NCI-H1694 (cell line): ENCODE measurements at regions not wholly inside any gene's neighbourhood (a gene's known extent, or its start where the extent isn't known, plus 50 kb on each side); places are given as distances from the start of the nearest gene placed in this dataset.
"Not testable (repeated sequence)": the region's sequence is repeated elsewhere in the genome, so short reads cannot be mapped to it uniquely, and the experiment has no call there.

ENCODE experiments used
- DNase-seq: peaks from one replicate; lab custom pipeline; 2025; lab: John Stamatoyannopoulos, UW

- not testable (repeated sequence) for DNase-seq
These were observed 104.3 kb downstream of the MTPN start for GRCh38 chr7:135872861-135873260.

- no peak for DNase-seq
These were observed 114.2 kb upstream of the FAM180A start for GRCh38 chr7:135862586-135863340.

- no peak for DNase-seq
These were observed 110.9 kb upstream of the FAM180A start for GRCh38 chr7:135859538-135859937.

- no peak for DNase-seq
These were observed 110.2 kb upstream of the FAM180A start for GRCh38 chr7:135858851-135859250.

- no peak for DNase-seq
These were observed 109.8 kb upstream of the FAM180A start for GRCh38 chr7:135858379-135858778.

- DNase-seq = no peak
These were observed 109.1 kb upstream of the FAM180A start for GRCh38 chr7:135857519-135858274.

GRCh38 chr7:135856356-135857144, 107.9 kb upstream of the FAM180A start:
- no peak for DNase-seq

GRCh38 chr7:135855846-135856245, 107.2 kb upstream of the FAM180A start:
- no peak for DNase-seq

GRCh38 chr7:135853499-135853898, 104.9 kb upstream of the FAM180A start:
- DNase-seq = no peak

- no peak for DNase-seq
These were observed 104.4 kb upstream of the FAM180A start for GRCh38 chr7:135853008-135853407.

- DNase-seq = no peak
These were observed 98.6 kb upstream of the FAM180A start for GRCh38 chr7:135847242-135847641.

- no peak for DNase-seq
These were observed 97.7 kb upstream of the FAM180A start for GRCh38 chr7:135846339-135846738.

- no peak for DNase-seq
These were observed 96.9 kb upstream of the FAM180A start for GRCh38 chr7:135845415-135846075.

- no peak for DNase-seq
These were observed 96.3 kb upstream of the FAM180A start for GRCh38 chr7:135844903-135845302.

GRCh38 chr7:135843214-135843613, 94.6 kb upstream of the FAM180A start:
- no peak for DNase-seq

- DNase-seq = no peak
These were observed 94.0 kb upstream of the FAM180A start for GRCh38 chr7:135842446-135843179.

- no peak for DNase-seq
These were observed 92.0 kb upstream of the FAM180A start for GRCh38 chr7:135840591-135840990.

GRCh38 chr7:135837675-135838074, 89.1 kb upstream of the FAM180A start:
- no peak for DNase-seq

- no peak for DNase-seq
These were observed 85.7 kb upstream of the FAM180A start for GRCh38 chr7:135834266-135834665.

GRCh38 chr7:135833642-135834041, 85.0 kb upstream of the FAM180A start:
- no peak for DNase-seq

- DNase-seq = no peak
These were observed 83.0 kb upstream of the FAM180A start for GRCh38 chr7:135831455-135832195.
